EH (cell line): ENCODE measurements at regions not wholly inside any gene's neighbourhood (a gene's known extent, or its start where the extent isn't known, plus 50 kb on each side); places are given as distances from the start of the nearest gene placed in this dataset.
"Not testable (repeated sequence)": the region's sequence is repeated elsewhere in the genome, so short reads cannot be mapped to it uniquely, and the experiment has no call there.

Source experiments
- DNase-seq: peaks from one replicate; pipeline ENCODE4 v3.0.0-alpha.2; 2015; ENCODE audit warnings: low read depth

- DNase-seq, result not testable (repeated sequence)
Measured at GRCh38 chr9:91512235-91512634, 88.6 kb upstream of the NFIL3 start.

- no peak for DNase-seq
Measured at GRCh38 chr9:91503673-91504081, 80.0 kb upstream of the NFIL3 start.

GRCh38 chr9:91502913-91503672 lies 79.5 kb upstream of the NFIL3 start:
- DNase-seq, result no peak

DNA sequence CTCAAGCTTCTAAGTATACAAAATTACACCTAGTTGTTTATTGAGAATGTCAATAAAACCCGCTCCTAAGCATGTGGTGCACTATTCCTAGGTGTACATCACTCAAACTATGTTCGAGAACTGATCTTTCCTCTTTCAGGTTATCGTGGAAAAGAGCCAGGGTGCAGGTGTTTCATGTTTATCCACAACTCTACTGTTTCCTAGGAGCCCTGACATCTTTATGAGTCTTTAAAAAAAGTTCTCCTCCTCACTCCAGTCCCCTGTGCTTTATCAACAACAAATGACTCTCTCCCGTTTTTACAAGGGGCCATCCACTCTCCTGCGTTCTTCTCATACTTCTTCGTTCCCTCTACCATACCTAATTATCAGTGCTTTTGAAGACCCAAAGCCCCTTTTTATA lies 78.8 kb upstream of the NFIL3 start:
- DNase-seq, result no peak

DNA sequence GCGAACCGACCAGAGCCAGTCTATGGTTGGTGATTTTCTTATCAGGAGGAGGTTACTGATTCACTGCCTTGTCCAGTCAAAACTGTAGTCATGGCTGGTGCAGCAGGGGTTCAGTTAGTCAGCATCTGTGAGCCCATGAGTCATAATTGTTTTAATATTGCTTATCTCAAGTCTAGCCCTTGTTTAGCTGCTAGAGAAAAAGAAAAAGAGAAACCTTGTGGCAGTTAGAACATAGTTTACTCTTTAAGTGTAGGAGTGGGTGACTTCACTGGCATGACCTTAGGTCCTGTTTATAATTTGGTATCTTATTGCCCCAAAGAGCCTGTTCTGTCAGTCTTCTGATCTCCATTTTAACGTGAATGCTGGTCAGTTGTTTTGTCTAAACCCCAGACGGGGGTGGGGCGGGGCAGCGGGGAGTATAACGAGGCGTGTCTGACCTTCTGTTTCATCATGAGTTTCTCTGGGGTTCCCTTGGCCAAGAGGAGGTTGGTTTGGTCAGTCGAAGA lies 76.9 kb upstream of the NFIL3 start:
- DNase-seq, result peak; percentile 84

GRCh38 chr9:91496351-91496750 lies 72.7 kb upstream of the NFIL3 start:
- no peak for DNase-seq

- DNase-seq, result peak; percentile 95
Measured at GRCh38 chr9:91495450-91495849, 71.8 kb upstream of the NFIL3 start.

GRCh38 chr9:91494751-91495150 lies 71.1 kb upstream of the NFIL3 start:
- DNase-seq, result peak; percentile 60

GRCh38 chr9:91492237-91492636 lies 68.6 kb upstream of the NFIL3 start:
- DNase-seq, result no peak

DNA sequence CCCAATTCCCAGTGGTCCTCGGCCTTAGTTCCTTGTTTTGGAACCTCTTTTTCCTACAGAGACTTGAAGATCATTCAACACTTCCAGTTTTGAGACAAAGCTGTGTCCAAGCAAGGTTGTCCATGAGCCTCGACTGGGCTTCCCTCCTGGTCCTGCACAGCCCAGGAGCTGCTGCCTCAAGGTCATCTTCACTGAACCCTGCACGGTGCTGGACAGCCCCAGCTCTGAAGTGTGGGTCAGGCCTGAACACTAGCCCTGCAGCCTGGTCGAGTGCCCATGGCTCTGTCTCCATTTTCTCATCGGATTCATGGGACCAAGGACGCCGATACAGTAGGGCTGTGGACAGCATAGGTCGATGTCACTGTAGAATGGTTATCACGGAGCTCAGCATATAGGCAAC lies 68.0 kb upstream of the NFIL3 start:
- DNase-seq, result no peak

- peak; percentile 93 for DNase-seq
Measured at GRCh38 chr9:91489361-91489899, 65.8 kb upstream of the NFIL3 start.

GRCh38 chr9:91488341-91488740 lies 64.7 kb upstream of the NFIL3 start:
- DNase-seq, result no peak

DNA sequence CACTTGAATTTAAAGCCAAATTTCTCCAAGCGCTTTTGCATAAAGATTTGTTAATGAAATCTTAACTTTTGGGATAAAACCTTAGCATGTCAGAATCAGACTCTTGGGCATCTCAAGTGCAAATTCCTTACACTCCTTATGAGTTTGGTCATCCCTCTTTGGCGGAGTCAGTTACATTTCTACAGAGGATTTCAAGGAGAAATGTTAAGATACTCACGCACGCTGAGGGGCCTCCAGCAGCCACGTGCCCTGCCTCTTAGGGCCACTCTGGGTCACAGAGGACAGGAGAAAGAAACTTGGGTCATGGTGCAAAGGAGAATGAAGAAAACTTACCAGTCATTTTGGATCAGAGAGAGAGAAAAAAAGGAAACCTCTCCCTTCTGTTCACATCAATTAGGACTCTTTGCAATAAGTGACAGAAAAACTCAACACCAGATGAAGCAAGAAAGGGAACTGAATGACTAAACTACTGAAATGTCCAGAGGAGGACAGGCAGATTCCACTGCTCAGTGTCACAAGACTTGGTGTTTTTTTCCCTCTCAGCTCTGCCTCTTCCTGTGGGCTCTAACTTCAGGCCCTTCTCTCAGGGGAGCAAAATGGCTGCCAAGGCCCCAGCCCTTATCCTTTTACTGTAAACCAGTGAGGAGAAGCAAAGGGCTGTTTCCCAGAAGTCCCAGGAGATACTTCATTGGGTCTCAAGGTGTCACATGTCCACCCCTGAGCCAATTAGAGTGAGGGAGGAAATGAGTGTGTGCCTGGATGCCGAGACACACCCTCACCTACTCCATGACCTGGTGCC lies 63.3 kb upstream of the NFIL3 start:
- peak; percentile 77 for DNase-seq

- DNase-seq, result no peak
Measured at GRCh38 chr9:91485006-91485405, 61.4 kb upstream of the NFIL3 start.

DNA sequence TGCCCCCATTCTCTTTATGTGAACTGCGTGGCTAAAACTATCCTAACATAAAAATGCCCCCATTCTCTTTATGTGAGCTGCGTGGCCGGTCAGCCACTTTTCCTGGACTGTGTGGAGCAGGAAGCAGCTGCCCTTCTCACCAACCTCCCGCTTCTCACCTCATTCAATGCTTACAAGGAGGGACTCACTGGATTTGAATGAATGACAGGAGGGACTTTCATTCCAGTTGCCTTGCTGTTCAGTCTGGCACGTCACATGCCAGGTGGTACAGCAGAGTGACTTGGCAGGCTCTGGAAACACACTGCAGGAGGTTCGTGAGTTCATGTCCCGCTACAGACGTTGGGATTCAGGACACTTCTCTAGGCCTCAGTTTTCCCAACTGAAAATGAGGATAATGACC lies 60.2 kb upstream of the NFIL3 start:
- no peak for DNase-seq

DNA sequence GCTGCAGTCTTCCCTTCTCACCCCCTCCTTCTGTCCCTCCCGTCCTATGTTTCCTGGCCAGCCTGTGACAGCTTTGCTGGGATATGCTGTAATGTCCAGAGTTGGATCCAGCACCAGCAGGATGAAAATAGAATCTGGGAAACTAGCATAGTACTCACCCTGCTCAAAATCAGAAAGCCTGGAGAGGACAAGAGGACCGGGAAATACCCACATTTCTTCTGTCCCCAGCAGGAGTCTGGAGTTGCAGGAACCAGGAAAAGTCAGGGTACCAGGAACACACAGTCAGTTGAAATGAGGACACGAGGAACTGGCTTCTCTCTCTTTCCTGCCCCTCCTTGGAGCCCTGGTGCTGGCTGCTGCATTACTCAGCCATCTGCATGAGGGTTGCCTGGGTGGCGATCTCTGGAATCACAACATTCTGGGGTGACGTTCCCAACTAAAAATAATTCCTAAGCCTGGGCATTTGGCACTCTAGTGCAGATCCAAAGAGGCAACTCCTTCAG lies 59.6 kb upstream of the NFIL3 start:
- DNase-seq, result peak; percentile 75

- no peak for DNase-seq
Measured at GRCh38 chr9:91481972-91482371, 58.3 kb upstream of the NFIL3 start.

- no peak for DNase-seq
Measured at GRCh38 chr9:91477106-91477505, 53.5 kb upstream of the NFIL3 start.

DNA sequence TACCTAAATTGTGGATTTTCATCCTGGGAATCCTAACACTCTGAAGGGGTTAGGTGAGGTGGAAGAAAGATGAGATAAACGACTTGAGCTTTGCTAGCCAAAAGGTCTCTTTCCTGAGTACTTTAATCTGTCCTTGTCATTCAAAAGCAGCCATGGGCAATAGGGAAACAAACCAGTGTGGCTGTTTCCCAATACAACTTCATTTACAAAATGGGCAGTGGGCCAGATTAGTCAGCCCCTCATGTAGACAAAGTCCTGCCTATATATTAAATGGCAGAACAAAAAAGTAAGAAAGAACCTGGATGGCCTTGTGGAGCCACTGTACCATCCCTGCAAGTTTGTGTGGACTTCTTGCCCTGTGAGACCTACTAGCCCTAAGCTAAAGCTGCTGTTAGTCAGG lies 51.0 kb upstream of the NFIL3 start:
- DNase-seq, result no peak
